Left renal cortex interstitium (tissue), 4 donors: ENCODE measurements at regions not wholly inside any gene's neighbourhood (a gene's known extent, or its start where the extent isn't known, plus 50 kb on each side); places are given as distances from the start of the nearest gene placed in this dataset.

Experiments
- DNase-seq, 4 donors: peaks; one replicate each; pipeline ENCODE4 v3.0.0-alpha.2; 2013; ENCODE audit warnings: low read depth in 4 of 4, low spot score in 2 of 4, missing footprints in 1 of 4

- DNase-seq = no peak
Observed at GRCh38 chr9:28538132-28538531, 964.9 kb upstream of the C9orf72 start.

- DNase-seq = no peak
Observed at GRCh38 chr9:28539434-28540070, 966.3 kb upstream of the C9orf72 start.

GRCh38 chr9:28542928-28543327 lies 969.6 kb upstream of the C9orf72 start:
- DNase-seq = no peak

- no peak for DNase-seq
Observed at GRCh38 chr9:28547527-28547926, 974.2 kb upstream of the C9orf72 start.

- DNase-seq = no peak
Observed at GRCh38 chr9:28563291-28563934, 990.1 kb upstream of the C9orf72 start.

- DNase-seq = no peak
Observed at GRCh38 chr9:28583832-28584231, 1010.6 kb upstream of the C9orf72 start.

GRCh38 chr9:28584542-28584941 lies 1011.3 kb upstream of the C9orf72 start:
- no peak for DNase-seq

- no peak for DNase-seq
Observed at GRCh38 chr9:28587052-28587451, 1013.8 kb upstream of the C9orf72 start.

GRCh38 chr9:28598408-28598807 lies 1025.1 kb upstream of the C9orf72 start:
- no peak for DNase-seq

- no peak for DNase-seq
Observed at GRCh38 chr9:28600226-28600625, 1026.9 kb upstream of the C9orf72 start.

GRCh38 chr9:28607843-28608242 lies 1034.6 kb upstream of the C9orf72 start:
- no peak for DNase-seq

- no peak for DNase-seq
Observed at GRCh38 chr9:28610339-28610738, 1037.1 kb upstream of the C9orf72 start.

GRCh38 chr9:28616310-28616709 lies 1043.0 kb upstream of the C9orf72 start:
- no peak for DNase-seq

- DNase-seq = no peak
Observed at GRCh38 chr9:28620011-28620410, 1046.7 kb upstream of the C9orf72 start.

GRCh38 chr9:28620661-28621060 lies 1047.4 kb upstream of the C9orf72 start:
- DNase-seq = no peak

GRCh38 chr9:28624771-28625170 lies 1051.5 kb upstream of the C9orf72 start:
- no peak for DNase-seq

- no peak for DNase-seq
Observed at GRCh38 chr9:28628031-28628430, 1054.8 kb upstream of the C9orf72 start.

- DNase-seq = no peak
Observed at GRCh38 chr9:28648723-28649122, 1075.4 kb upstream of the C9orf72 start.

- no peak for DNase-seq
Observed at GRCh38 chr9:28650327-28650726, 1077.0 kb upstream of the C9orf72 start.

GRCh38 chr9:28651050-28651722 lies 1077.9 kb upstream of the C9orf72 start:
- DNase-seq = no peak

GRCh38 chr9:28653216-28653615 lies 1079.9 kb upstream of the C9orf72 start:
- no peak for DNase-seq

GRCh38 chr9:28656727-28657126 lies 1083.4 kb upstream of the C9orf72 start:
- no peak for DNase-seq
